MM.1S (cell line): ENCODE measurements at regions not wholly inside any gene's neighbourhood (a gene's known extent, or its start where the extent isn't known, plus 50 kb on each side); places are given as distances from the start of the nearest gene placed in this dataset.

ENCODE experiments used
- DNase-seq: peaks from one replicate; pipeline ENCODE4 v3.0.0-alpha.2; 2015
- H2AFZ ChIP-seq: fragments of 300-600 bp; sonication (generic); 2 replicates; pipeline ENCODE4 v1.6.0; 2016; ENCODE audit warnings: antibody characterized with exemption, low read length
- H3F3A ChIP-seq: fragments of 300-600 bp; sonication (generic); 2 replicates; pipeline ENCODE4 v1.6.1; 2016; ENCODE audit warnings: mild to moderate bottlenecking, antibody characterized with exemption, low read length, moderate library complexity, mixed read lengths; ENCODE audit not compliant: insufficient read depth
- H3K27ac ChIP-seq: fragments of 300-600 bp; sonication (generic); 2 replicates; pipeline ENCODE4 v1.5.1; 2016; ENCODE audit warnings: mild to moderate bottlenecking, low read length
- H3K27me3 ChIP-seq: fragments of 300-600 bp; sonication (generic); replicated peaks from 2 replicates; pipeline ENCODE4 v1.6.0; 2016; ENCODE audit warnings: low read length; ENCODE audit not compliant: insufficient read depth
- H3K36me3 ChIP-seq: fragments of 300-600 bp; sonication (generic); replicated peaks from 2 replicates; pipeline ENCODE4 v1.6.1; 2016; ENCODE audit warnings: mild to moderate bottlenecking, low read length, mixed read lengths; ENCODE audit not compliant: insufficient read depth
- H3K4me1 ChIP-seq: fragments of 300-600 bp; sonication (generic); 2 replicates; pipeline ENCODE4 v1.6.1; 2016; ENCODE audit warnings: low read length, mixed read lengths
- H3K4me2 ChIP-seq: fragments of 300-600 bp; sonication (generic); 2 replicates; pipeline ENCODE4 v1.6.0; 2016; ENCODE audit warnings: low read depth, low read length
- H3K4me3 ChIP-seq: fragments of 300-600 bp; sonication (generic); 2 replicates; pipeline ENCODE4 v1.5.1; 2016; ENCODE audit warnings: low read length, mixed read lengths
- H3K79me2 ChIP-seq: fragments of 300-600 bp; sonication (generic); 2 replicates; pipeline ENCODE4 v1.6.1; 2016; ENCODE audit warnings: mixed run types, low read length, mixed read lengths
- H3K9ac ChIP-seq: fragments of 300-600 bp; sonication (generic); 2 replicates; pipeline ENCODE4 v1.6.1; 2016; ENCODE audit warnings: low read length, mixed read lengths
- H3K9me2 ChIP-seq: fragments of 300-600 bp; sonication (generic); replicated peaks from 2 replicates; pipeline ENCODE4 v1.6.1; 2016; ENCODE audit warnings: mild to moderate bottlenecking, low read length, mixed read lengths; ENCODE audit not compliant: insufficient read depth
- H3K9me3 ChIP-seq: fragments of 300-600 bp; sonication (generic); replicated peaks from 2 replicates; pipeline ENCODE4 v1.6.1; 2016; ENCODE audit warnings: mild to moderate bottlenecking, low read length, mixed read lengths; ENCODE audit not compliant: insufficient read depth
- H4K20me1 ChIP-seq: fragments of 300-600 bp; sonication (generic); 2 replicates; pipeline ENCODE4 v1.6.1; 2016; ENCODE audit warnings: mild to moderate bottlenecking, low read length, moderate library complexity, mixed read lengths; ENCODE audit not compliant: insufficient read depth
- CTCF ChIP-seq: fragments of 300-600 bp; sonication (generic); IDR thresholded peaks from 2 replicates; pipeline ENCODE4 v1.5.1; 2016; ENCODE audit warnings: antibody characterized with exemption, low read length, mixed read lengths
- EZH2 ChIP-seq: fragments of 300-600 bp; sonication (generic); optimal IDR thresholded peaks from 2 replicates; pipeline ENCODE3; 2017; ENCODE audit warnings: low read depth, mild to moderate bottlenecking, antibody characterized with exemption, low read length, mixed read lengths
- EZH2phosphoT487 ChIP-seq: fragments of 300-600 bp; sonication (generic); IDR thresholded peaks from 2 replicates; pipeline ENCODE4 v1.6.1; 2018; ENCODE audit warnings: antibody characterized with exemption, low read length

- TF ChIP-seq EZH2 (no peak), EZH2phosphoT487 (no peak), CTCF (no peak)
- no peak overlapping the region for H3K27ac ChIP-seq
- H3K79me2 ChIP-seq: no peaks in the 10 kb centered on the region
- no peaks in the 10 kb centered on the region for H4K20me1 ChIP-seq
- DNase-seq: no peak
- no peaks in the 10 kb centered on the region for H3K9me3 ChIP-seq
- H3K4me1 ChIP-seq: no peaks in the 10 kb centered on the region
- no peak overlapping the region for H2AFZ ChIP-seq
- no peaks in the 10 kb centered on the region for H3K27me3 ChIP-seq
- no peak overlapping the region for H3K4me3 ChIP-seq
- H3K9me2 ChIP-seq: no peaks in the 10 kb centered on the region
- no peak overlapping the region for H3K9ac ChIP-seq
- H3F3A ChIP-seq: no peaks in the 10 kb centered on the region
- no peaks in the 10 kb centered on the region for H3K36me3 ChIP-seq
- H3K4me2 ChIP-seq: no peak overlapping the region
These were observed 1383.1 kb downstream of the C4orf33 start for GRCh38 chr4:130479020-130479419.

- Histone ChIP-seq H3K4me1 (no peaks in the 10 kb centered on the region), H3F3A (no peaks in the 10 kb centered on the region), H3K4me3 (no peak overlapping the region), H3K4me2 (no peak overlapping the region), H3K9me2 (no peaks in the 10 kb centered on the region), H4K20me1 (no peaks in the 10 kb centered on the region), H3K36me3 (no peaks in the 10 kb centered on the region), H3K27me3 (no peaks in the 10 kb centered on the region), H2AFZ (no peak overlapping the region), H3K9me3 (no peaks in the 10 kb centered on the region), H3K9ac (no peak overlapping the region), H3K79me2 (no peaks in the 10 kb centered on the region), H3K27ac (no peak overlapping the region)
- DNase-seq: no peak
- TF ChIP-seq CTCF (no peak), EZH2 (no peak), EZH2phosphoT487 (no peak)
These were observed 1383.7 kb downstream of the C4orf33 start for GRCh38 chr4:130479674-130480073.

- DNase-seq: no peak
- no peaks in the 10 kb centered on the region for H3K9me3 ChIP-seq
- H3K4me1 ChIP-seq: no peaks in the 10 kb centered on the region
- TF ChIP-seq EZH2phosphoT487 (no peak), CTCF (no peak)
- H3K79me2 ChIP-seq: no peaks in the 10 kb centered on the region
- H3F3A ChIP-seq: no peaks in the 10 kb centered on the region
- no peak overlapping the region for H3K9ac ChIP-seq
- no peak overlapping the region for H3K27ac ChIP-seq
- H2AFZ ChIP-seq: no peak overlapping the region
- no peaks in the 10 kb centered on the region for H3K36me3 ChIP-seq
- no peaks in the 10 kb centered on the region for H4K20me1 ChIP-seq
- H3K9me2 ChIP-seq: no peaks in the 10 kb centered on the region
- H3K4me2 ChIP-seq: no peak overlapping the region
- H3K4me3 ChIP-seq: no peak overlapping the region
- H3K27me3 ChIP-seq: no peaks in the 10 kb centered on the region
These were observed 1388.9 kb downstream of the C4orf33 start for GRCh38 chr4:130484826-130485225.
